HS-27A (cell line): ENCODE measurements at regions not wholly inside any gene's neighbourhood (a gene's known extent, or its start where the extent isn't known, plus 50 kb on each side); places are given as distances from the start of the nearest gene placed in this dataset.

Source experiments
- DNase-seq: peaks from one replicate; pipeline ENCODE4 v3.0.0-alpha.2; 2012; ENCODE audit warnings: low read depth, missing footprints

DNA sequence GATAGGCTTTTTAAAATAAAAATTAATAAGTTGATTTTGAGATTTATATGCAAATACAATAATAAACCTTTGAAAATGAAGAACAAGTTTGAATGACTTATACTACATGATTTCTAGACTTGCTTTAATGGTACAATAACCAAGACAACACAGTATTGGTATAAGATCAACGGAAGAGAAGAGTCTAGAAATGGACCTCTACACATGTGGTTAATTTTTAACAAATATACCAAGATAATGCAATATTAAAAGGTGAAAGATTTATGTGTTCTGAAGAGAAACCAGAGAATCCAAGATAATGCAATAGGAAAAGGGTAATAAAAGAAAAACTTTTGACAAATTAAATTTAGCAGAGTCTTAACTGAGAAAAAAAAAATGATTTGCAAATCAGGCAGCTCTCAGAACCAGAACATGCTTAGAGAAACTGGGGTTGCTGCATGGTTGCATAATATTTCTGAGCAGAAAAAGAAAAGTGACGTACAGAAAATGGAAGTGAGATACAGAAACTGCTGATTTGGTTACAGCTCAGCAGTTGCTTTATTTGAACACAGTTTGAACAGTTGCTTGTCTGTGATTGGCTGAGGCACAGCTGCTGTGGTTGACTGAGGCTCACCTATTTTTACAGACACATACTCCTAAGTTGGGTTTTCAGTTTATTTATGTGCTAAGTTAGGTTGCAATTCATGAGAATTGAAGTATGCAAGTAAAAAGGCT lies 365.9 kb downstream of the CRPPA start:
- no peak for DNase-seq

GRCh38 chr7:16051561-16052255 lies 365.2 kb upstream of the MEOX2 start:
- peak; percentile 34 for DNase-seq

- no peak for DNase-seq
Observed at GRCh38 chr7:16046041-16046440, 359.6 kb upstream of the MEOX2 start.

GRCh38 chr7:16045296-16045695 lies 358.8 kb upstream of the MEOX2 start:
- no peak for DNase-seq

DNA sequence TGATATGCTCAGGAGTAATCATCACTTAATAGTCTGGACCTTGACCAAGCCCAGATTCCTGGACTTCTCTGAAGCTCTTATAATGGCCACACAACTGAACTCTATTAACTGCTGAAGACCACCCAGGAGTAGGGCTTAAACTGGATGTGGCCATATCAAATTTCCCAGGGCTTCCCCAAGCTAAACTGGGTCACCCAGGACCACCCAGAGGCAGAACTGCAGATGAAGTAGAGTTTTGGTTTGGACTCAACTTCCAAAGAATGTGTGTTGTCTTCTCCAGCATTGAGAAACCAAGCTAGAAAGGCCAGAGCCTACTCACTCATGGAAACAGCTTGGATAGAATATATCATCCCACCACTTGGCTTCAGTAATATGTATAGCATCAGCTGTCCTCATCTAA lies 358.2 kb upstream of the MEOX2 start:
- no peak for DNase-seq

DNA sequence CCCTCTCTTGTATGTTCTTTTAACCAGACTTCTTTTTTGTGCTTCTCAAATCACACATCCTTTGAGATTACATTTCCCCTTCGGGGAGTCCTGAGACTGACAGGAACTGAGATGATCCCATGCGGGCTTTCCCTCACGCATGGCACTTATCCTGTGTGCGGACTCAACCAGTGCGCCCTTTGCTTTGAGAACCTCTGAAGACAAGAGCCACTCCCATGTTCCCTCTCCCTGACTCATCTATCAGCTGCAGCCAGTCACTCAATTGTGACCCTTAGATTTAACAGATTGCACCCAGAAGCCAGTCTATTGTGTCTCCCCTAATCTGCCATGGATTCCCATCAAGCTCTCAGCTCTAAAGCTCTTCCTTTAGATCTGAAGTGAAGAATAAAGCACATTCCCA lies 353.9 kb upstream of the MEOX2 start:
- no peak for DNase-seq

DNA sequence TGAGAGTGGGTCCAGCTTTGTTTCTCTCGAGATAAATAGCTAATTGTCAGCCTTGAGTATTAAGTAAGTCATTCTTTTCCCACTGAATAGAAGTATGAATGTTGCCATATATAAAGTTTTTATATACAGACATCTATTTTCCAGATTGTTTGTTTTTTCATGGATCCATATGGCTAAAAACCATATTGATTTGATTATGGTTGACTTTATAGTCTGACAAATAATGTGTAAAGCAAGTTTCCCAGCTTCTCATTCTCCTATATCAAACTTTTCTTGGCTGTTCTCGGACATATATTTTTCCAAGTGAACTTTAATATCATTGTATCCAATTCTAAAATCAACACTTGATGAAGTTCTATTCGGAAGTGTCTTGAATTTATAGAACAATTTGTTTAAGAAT lies 352.4 kb upstream of the MEOX2 start:
- DNase-seq = no peak

DNA sequence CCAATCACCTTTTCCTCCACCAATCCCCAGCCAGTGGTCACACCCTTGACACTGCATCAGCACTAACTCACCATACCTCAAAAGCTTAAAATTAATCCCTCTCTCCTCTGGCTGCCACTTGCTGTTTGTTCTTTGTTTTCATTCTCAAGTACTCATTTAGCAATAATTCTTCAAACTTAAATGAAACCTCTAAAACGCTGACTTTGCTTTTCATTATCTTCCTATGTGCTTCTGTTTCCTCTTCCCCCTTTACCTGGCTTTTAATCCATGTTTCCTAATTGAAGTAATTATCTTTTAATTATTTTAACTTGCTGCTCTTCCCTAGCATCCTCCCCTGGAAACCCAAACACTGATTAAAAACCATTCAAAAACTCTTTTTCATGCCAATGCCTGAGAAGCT lies 348.9 kb upstream of the MEOX2 start:
- no peak for DNase-seq

GRCh38 chr7:16034866-16035265 lies 348.4 kb upstream of the MEOX2 start:
- no peak for DNase-seq

GRCh38 chr7:16034353-16034752 lies 347.9 kb upstream of the MEOX2 start:
- no peak for DNase-seq

- no peak for DNase-seq
Observed at GRCh38 chr7:16033233-16033632, 346.8 kb upstream of the MEOX2 start.

DNA sequence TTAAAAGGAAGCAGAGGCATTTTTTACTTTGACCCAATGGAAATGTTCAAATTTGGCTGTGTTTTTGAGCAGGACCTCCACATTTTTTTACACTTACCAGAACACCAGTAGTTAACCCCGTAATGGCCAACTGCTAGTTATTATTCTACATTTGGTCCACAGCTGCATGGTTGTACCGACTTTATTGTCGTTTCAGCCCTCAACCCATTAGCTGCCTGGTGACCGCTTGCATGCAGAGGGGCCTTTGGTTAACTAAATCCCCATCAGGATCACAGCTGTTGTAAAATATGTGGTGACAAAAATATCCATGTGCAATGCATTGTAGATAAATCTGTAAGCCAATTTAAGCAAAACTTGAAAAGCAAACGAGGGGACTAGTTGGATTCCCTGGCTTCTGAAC lies 342.2 kb upstream of the MEOX2 start:
- DNase-seq = no peak

- peak; percentile 22 for DNase-seq
Observed at GRCh38 chr7:16028103-16028502, 341.6 kb upstream of the MEOX2 start.

- no peak for DNase-seq
Observed at GRCh38 chr7:16027396-16027795, 340.9 kb upstream of the MEOX2 start.

DNA sequence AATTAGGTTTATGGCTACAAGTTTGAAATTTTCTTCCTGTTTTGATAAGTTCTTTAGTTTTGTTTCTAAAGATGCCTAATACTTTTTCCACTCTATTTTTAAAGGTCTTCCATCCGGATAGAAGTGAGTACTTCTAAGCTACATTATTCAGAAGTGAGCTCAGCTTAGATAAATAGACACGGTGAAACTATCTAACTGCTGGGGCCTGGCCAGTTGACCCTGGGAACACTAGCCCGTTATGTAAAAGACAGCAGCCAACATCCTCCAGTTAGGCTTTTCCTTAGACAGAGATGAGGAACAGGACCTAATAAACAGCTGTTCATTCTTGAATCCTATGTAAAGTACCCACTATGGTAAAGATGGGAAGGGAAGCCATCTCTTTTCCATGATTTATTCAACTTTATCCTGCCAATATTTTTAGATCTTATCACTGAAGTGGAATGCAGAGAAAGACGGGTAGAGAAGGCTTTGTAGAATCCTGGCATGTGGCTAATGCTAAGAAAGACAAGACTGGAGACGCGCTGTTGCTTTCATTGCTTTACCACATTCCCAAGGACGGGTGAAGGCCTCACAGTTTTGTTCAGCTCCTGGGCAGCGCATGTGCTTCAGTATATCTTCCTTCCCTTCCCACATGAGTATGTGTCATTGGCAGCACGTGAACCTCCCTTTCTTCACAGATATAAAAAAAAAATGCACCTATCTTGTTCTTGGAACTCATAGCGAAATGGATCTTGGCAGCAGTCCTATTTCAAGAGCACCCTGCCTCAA lies 340.0 kb upstream of the MEOX2 start:
- DNase-seq = no peak

- no peak for DNase-seq
Observed at GRCh38 chr7:16025696-16026095, 339.2 kb upstream of the MEOX2 start.

GRCh38 chr7:16023503-16023902 lies 337.0 kb upstream of the MEOX2 start:
- no peak for DNase-seq

- DNase-seq = no peak
Observed at GRCh38 chr7:16023046-16023445, 336.6 kb upstream of the MEOX2 start.

GRCh38 chr7:16021851-16022250 lies 335.4 kb upstream of the MEOX2 start:
- DNase-seq = no peak

- DNase-seq = no peak
Observed at GRCh38 chr7:16015981-16016380, 329.5 kb upstream of the MEOX2 start.

DNA sequence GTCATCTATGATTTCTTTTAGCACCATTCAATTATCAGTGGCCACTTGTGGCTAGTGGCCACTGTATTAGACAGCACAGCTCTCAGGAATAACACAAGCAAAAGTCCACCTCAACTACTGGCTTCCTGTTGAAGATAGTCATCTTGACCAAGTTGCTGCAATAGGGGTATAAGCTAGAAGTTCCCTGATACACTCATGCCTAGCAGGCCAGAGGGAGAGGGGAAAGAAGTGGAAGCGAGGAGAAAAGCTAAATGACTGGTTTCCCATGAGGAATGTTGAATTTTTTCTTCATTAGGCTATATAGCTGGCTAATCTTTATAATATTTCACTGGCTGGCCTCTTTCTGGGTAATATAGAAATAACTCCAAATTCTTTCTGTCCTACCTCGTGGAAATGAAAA lies 327.5 kb upstream of the MEOX2 start:
- no peak for DNase-seq

DNA sequence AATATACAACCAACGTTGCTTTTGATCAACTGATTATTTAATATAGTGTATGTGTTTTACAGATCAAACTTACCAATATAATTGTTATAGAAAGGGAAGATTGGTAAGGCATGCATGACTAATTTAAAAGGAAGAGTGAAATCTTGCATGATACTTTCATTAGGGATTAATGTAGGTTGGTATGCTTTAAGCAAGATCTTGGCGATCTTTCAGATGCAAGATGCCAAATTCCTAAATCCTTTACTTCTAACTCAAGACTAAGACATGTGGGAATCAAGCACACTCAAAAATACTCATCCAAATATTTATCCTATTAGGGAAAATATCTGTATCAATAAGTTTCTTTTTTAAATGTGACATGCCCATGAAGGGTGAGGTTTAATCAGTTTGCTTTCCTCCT lies 321.4 kb upstream of the MEOX2 start:
- DNase-seq = no peak

GRCh38 chr7:16004702-16005101 lies 318.2 kb upstream of the MEOX2 start:
- DNase-seq = no peak
